NOMO-1 treated with dmso at 0.1 percent for 144 hours (cell line): ENCODE measurements at regions not wholly inside any gene's neighbourhood (a gene's known extent, or its start where the extent isn't known, plus 50 kb on each side); places are given as distances from the start of the nearest gene placed in this dataset.
"Not testable (repeated sequence)": the region's sequence is repeated elsewhere in the genome, so short reads cannot be mapped to it uniquely, and the experiment has no call there.

Experiments used
- DNase-seq: peaks from one replicate; lab custom pipeline; 2025; ENCODE audit not compliant: unreplicated experiment; lab: John Stamatoyannopoulos, UW

DNA sequence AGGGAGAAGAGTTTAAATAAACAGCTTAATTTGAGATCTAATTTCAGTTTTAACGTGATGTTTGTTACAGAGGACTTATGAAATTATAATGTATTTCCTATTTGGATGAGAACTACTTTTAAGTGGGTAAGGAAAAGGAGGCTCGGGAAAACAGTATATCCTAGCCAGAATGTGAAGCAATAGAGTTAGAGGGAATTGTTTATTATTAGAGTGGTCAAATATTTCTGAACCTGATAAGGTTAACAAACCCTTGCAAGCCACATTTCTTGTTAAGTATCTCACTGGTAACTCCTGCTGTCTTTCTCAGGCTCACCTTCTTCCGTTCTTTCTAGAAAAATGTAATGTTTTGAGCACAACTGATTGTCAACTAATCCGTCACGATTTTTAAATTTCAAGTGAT lies 335.1 kb upstream of the MBL2 start:
- DNase-seq = no peak

DNA sequence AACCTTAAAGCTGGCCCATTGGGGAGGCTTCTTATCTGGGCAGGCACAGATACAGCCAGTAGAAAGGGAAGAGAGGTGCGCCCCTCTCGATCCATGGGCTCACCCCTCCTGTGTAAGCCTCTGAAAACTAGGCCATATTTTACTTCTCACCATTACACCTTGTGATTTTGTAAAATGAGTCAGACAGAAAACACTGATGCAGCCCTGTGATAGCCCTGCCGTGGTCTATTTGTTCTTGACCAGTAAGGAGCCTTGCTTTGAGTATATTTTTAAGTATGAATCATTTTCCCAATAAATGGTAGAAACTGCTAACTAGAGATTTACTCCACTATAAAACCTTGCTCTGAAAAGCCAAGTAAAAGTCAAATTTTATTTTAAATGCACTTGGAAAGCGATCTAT lies 329.8 kb upstream of the MBL2 start:
- no peak for DNase-seq

- DNase-seq = no peak
These were observed 321.3 kb upstream of the MBL2 start for GRCh38 chr10:53093878-53094277.

- no peak for DNase-seq
These were observed 319.0 kb upstream of the MBL2 start for GRCh38 chr10:53091574-53091973.

- DNase-seq = no peak
These were observed 316.4 kb upstream of the MBL2 start for GRCh38 chr10:53088961-53089360.

- DNase-seq = no peak
These were observed 306.7 kb upstream of the MBL2 start for GRCh38 chr10:53079283-53079682.

GRCh38 chr10:53076948-53077347 lies 304.4 kb upstream of the MBL2 start:
- DNase-seq = no peak

DNA sequence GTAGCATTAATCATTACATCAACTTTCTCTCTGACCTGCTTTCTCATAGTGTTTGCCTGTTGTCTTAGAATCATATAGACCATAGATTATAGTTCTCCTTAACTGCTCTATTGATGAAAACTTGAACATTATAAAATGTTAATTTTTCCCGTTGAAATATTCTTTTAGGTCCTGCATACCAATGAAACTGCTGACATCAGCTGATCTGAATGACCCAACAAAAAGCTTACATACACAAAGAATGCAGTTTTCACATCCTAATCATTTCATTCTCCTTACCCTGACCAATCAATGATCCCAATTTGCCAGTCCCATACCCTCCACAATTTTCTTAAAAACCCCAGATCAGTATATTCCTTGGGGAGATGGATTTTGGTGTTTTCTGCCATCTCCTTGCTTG lies 302.9 kb upstream of the MBL2 start:
- no peak for DNase-seq

DNA sequence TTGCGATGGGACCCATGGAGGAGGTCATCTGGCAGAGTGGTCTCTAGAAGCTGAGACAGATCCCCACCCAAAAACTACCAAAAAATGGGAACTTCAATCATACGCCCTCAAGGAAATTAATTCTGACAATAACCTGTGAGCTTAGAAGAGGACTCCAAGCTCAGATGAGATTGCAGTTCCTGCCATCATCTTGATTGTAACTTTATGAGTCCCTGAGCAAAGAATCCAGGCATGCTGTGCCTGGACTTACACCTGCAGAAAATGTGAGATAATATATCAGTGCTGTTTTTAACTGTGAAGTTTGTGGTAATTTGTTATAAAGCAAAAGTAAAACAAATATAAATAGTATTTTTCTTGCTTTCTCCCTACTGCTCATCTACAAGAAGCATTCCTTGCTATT lies 299.6 kb upstream of the MBL2 start:
- DNase-seq = no peak

- DNase-seq = no peak
These were observed 299.0 kb upstream of the MBL2 start for GRCh38 chr10:53071505-53072125.

DNA sequence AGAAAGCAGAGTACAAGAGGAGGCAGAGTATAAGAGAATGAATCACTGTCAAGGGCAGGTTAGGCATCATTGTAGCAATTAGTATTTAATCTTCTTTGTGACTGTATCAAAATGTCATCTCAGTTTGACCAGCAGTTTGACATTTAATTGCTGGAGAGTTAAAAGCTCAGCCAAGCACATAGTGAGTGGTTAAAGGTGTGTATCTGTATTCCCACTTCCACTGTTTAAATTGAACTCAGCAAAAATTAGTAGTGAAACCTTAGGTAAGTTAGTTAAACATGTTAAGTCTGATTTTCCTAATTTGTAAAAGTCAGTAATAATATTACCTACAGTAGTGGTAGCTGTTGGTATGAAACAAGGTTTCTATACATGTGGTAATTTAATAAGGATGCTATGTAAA lies 296.4 kb upstream of the MBL2 start:
- DNase-seq = no peak

DNA sequence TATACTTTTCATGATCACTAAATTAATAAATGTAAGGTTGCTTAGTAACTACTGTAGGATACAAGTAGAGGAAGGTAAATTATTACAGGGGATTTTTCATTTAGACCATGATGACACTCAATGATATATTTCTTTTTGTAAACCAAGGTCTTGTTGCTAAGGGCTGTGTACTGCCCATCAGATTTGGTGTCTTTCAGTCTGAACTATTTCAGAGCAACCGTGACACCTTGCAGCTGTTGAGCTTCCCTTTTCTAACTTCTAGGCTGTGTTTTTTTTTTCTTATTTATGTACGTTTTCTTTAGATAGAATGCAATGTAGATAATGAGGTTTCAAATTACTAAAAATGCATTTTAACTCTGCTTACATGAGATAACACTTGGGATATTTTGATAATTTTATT lies 292.0 kb upstream of the MBL2 start:
- no peak for DNase-seq

DNA sequence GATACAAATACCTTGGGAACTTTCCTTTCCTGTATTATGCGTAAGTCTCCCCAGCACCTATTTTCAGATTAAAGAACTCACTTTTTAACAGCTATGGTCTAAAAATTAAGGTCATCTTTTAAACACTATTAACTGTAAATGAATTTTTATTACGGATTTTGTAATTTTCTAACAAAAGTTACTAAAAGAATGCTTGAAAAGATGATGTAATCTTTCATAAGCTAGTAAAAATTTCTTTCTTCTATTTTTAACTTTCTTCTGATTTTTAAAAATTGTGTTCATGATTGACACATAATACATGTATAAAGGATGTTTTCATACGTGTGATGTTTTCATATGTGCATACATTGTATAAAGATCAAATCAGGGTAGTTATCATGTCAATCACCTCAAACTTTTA lies 291.2 kb upstream of the MBL2 start:
- no peak for DNase-seq

DNA sequence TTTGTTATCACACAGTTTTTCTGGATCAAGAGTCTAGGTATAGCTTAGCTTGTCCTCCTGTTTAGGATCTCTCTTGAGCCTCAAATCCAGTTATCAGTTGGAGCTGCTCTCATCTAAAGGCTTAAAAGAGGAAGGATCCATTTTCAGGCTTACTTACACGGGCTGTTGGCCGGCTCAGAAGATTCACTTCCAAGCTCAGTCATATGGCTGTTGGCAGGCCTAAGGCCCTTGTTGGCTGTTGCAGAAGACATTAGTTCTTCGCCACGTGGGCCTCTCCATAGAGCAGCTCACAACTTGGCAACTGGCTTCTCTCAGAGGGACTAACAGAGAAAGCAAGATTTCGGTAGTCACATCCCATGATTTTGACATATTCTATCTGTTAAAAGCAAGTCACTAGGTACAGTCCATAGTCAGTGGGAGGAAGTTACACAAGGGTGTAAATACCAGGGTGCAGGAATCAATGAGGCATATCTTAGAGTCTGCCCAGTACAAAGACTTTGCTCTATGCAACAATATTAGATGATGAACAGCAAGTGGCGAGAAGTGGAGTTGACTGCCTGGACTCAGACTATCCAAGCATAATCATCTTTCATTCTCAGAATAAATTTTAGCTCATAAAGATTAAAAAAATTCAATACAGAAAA lies 280.1 kb upstream of the MBL2 start:
- no peak for DNase-seq

- DNase-seq = no peak
These were observed 272.7 kb upstream of the MBL2 start for GRCh38 chr10:53045315-53045714.

GRCh38 chr10:53035823-53036222 lies 263.2 kb upstream of the MBL2 start:
- not testable (repeated sequence) for DNase-seq

GRCh38 chr10:53033396-53033795 lies 260.8 kb upstream of the MBL2 start:
- DNase-seq = no peak

DNA sequence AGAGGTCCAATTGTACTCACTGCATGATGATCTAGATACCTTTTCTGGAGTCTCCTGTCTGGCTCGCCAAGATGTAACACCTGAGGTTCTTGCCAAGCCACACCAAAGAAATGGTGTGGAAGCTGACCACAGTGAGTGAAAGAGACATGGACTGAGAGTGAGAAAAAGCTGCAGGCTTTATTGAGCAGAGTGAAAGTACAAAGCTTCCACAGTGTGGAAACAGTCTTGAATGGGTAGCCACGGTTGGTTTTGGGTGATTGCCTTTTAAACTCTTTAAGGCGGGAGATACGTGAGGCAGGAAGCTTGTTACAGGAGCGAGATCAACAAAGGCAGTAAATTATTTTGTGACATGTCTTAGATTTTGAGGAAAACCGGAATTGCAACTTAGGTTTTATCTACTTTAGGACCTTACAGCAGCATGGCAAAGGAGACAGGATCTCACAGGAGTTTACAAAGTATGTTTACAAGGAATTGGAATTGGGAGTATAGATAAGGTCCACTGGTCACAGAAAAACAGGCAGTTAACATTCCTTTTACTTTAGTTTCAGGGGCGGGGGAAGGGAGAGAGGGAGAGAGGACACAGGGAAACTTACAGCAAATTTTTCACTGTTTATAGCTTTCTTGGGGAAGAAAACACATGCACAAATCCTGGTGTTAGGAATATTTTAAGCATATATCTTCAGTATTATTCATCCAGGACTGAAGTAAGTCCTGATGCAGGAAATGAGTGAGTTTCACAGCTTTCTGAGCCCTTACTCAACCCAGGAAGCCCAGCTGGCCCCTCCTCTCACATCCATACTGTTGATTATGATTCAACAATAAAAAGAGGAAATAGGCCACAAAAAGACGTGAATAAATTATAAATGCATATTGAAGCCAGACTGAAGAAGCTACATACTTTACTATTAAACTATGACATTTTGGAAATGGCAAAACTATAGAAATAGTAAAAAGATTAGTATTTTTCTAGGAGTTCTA lies 257.6 kb upstream of the MBL2 start:
- DNase-seq = peak; percentile 79

GRCh38 chr10:53029449-53029848 lies 256.9 kb upstream of the MBL2 start:
- no peak for DNase-seq

DNA sequence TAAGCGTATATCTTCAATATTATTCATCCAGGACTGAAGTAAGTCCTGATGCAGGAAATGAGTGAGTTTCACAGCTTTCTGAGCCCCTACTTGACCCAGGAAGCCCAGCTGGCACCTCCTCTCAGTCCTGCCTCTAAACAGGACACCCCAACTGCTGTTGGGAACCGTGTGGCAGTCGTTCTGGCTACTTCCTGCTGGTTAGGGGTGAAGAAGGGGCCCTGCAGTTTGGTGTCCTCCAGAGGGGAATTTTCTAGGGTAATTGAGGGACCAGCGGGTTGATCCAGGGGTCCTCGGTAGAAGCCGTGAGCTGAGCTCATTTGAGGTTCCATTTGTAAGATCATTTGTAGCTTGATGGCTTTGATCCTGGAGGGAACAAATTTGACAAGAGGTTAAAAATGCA lies 253.2 kb upstream of the MBL2 start:
- not testable (repeated sequence) for DNase-seq

GRCh38 chr10:53025172-53025711 lies 252.7 kb upstream of the MBL2 start:
- no peak for DNase-seq

DNA sequence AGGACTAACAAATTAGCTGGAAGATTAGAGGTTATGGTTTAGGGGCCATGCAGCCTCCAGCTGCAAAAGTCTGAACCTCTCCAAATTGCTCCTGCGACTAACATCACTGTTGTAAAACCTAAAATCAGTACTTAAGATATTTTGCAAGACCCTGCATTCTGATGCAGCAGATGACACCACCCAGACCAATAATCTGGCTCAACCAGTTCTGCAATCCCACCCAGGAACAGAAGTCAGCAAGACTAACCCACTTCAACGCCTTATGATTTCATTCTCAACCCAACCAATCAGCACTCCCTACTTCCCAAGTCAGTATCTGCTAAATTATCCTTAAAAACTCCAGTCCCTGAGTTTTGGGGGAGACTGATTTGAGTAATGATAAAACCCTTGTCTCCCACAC lies 250.8 kb upstream of the MBL2 start:
- DNase-seq = no peak
